SK-N-SH (cell line): ENCODE measurements at regions not wholly inside any gene's neighbourhood (a gene's known extent, or its start where the extent isn't known, plus 50 kb on each side); places are given as distances from the start of the nearest gene placed in this dataset.

Experiments used
- CHD2 ChIP-seq: fragments of 150-350 bp; IDR thresholded peaks from 2 replicates; pipeline ENCODE4 v1.6.1; 2018; ENCODE audit warnings: low read length; ENCODE audit not compliant: partially characterized antibody
- GABPA ChIP-seq: IDR thresholded peaks from 2 replicates; pipeline ENCODE4 v1.4.0; 2012; ENCODE audit warnings: low read depth, mild to moderate bottlenecking
- JUND ChIP-seq: IDR thresholded peaks from 2 replicates; pipeline ENCODE4 v1.4.0; 2012
- NFIC ChIP-seq: IDR thresholded peaks from 2 replicates; pipeline ENCODE4 v1.4.0; 2012; ENCODE audit warnings: borderline replicate concordance
- POLR2AphosphoS5 ChIP-seq: IDR thresholded peaks from 2 replicates; pipeline ENCODE4 v1.6.1; 2012; ENCODE audit warnings: low read depth, low read length
- RAD21 ChIP-seq: IDR thresholded peaks from 2 replicates; pipeline ENCODE4 v1.6.1; 2012; ENCODE audit warnings: mild to moderate bottlenecking, low read length
- RCOR1 ChIP-seq: fragments of 150-350 bp; IDR thresholded peaks from 2 replicates; pipeline ENCODE4 v1.6.1; 2017; ENCODE audit warnings: antibody characterized with exemption, low read length
- RXRA ChIP-seq: IDR thresholded peaks from 2 replicates; pipeline ENCODE4 v1.4.0; 2012; ENCODE audit warnings: low read depth, mild to moderate bottlenecking, borderline replicate concordance
- SMC3 ChIP-seq: IDR thresholded peaks from 2 replicates; pipeline ENCODE4 v1.6.1; 2012; ENCODE audit warnings: low read depth, low read length, improper control_type of control experiment
- TAF1 ChIP-seq: IDR thresholded peaks from 2 replicates; pipeline ENCODE4 v1.6.1; 2012; ENCODE audit warnings: low read depth, mild to moderate bottlenecking, low read length, moderate library complexity, borderline replicate concordance
- TEAD4 ChIP-seq: IDR thresholded peaks from 2 replicates; pipeline ENCODE4 v1.4.0; 2012; ENCODE audit warnings: mild to moderate bottlenecking, borderline replicate concordance; ENCODE audit not compliant: insufficient read depth
- TF ChIP-seq, protein P1 (sequence below): fragments of 200-600 bp; sonication (generic); IDR thresholded peaks from 2 replicates; pipeline ENCODE4 v1.6.1; 2017; ENCODE audit warnings: antibody characterized with exemption, mild to moderate bottlenecking, moderate library complexity
- TF ChIP-seq, protein P2 (sequence below): IDR thresholded peaks from 2 replicates; pipeline ENCODE4 v1.4.0; 2012; ENCODE audit warnings: low read depth
- TF ChIP-seq, protein P3 (sequence below): fragments of 150-350 bp; IDR thresholded peaks from 2 replicates; pipeline ENCODE4 v1.6.1; 2017; ENCODE audit warnings: antibody characterized with exemption, low read length, low read depth, borderline replicate concordance

DNA sequence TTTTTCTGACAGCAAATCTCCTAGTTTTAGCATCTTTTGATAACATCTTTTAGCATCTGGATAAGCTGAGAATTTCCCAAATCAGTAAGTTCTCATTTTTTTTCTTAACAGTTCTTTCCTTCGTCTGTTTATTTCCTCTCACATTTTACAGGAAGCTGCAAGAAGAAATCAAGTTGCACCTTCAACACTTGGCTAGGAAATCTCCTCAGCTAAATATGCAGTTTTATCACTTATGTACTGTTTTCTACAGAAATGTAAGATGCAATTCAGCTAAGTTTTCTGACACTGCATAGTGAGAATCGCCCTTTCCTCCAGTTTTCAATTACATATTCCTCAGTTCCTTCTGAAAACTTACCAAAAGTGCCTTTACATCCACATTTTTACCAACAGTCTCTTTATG lies 59.0 kb upstream of the MSX2 start:
- no peak for TF ChIP-seq TEAD4
- TF ChIP-seq, protein P1, sequence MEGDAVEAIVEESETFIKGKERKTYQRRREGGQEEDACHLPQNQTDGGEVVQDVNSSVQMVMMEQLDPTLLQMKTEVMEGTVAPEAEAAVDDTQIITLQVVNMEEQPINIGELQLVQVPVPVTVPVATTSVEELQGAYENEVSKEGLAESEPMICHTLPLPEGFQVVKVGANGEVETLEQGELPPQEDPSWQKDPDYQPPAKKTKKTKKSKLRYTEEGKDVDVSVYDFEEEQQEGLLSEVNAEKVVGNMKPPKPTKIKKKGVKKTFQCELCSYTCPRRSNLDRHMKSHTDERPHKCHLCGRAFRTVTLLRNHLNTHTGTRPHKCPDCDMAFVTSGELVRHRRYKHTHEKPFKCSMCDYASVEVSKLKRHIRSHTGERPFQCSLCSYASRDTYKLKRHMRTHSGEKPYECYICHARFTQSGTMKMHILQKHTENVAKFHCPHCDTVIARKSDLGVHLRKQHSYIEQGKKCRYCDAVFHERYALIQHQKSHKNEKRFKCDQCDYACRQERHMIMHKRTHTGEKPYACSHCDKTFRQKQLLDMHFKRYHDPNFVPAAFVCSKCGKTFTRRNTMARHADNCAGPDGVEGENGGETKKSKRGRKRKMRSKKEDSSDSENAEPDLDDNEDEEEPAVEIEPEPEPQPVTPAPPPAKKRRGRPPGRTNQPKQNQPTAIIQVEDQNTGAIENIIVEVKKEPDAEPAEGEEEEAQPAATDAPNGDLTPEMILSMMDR: no peak
- TF ChIP-seq POLR2AphosphoS5: no peak
- TF ChIP-seq, protein P2, sequence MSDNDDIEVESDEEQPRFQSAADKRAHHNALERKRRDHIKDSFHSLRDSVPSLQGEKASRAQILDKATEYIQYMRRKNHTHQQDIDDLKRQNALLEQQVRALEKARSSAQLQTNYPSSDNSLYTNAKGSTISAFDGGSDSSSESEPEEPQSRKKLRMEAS: no peak
- TF ChIP-seq CHD2: no peak
- TF ChIP-seq RXRA: no peak
- TF ChIP-seq JUND: no peak
- TF ChIP-seq RCOR1: no peak
- TF ChIP-seq GABPA: no peak
- TF ChIP-seq RAD21: no peak
- TF ChIP-seq SMC3: no peak
- no peak for TF ChIP-seq TAF1
- TF ChIP-seq, protein P3, sequence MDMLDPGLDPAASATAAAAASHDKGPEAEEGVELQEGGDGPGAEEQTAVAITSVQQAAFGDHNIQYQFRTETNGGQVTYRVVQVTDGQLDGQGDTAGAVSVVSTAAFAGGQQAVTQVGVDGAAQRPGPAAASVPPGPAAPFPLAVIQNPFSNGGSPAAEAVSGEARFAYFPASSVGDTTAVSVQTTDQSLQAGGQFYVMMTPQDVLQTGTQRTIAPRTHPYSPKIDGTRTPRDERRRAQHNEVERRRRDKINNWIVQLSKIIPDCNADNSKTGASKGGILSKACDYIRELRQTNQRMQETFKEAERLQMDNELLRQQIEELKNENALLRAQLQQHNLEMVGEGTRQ: no peak
- no peak for TF ChIP-seq NFIC
